ENCODE measurements at regions not wholly inside any gene's neighbourhood (a gene's known extent, or its start where the extent isn't known, plus 50 kb on each side); places are given as distances from the start of the nearest gene placed in this dataset.

DNA sequence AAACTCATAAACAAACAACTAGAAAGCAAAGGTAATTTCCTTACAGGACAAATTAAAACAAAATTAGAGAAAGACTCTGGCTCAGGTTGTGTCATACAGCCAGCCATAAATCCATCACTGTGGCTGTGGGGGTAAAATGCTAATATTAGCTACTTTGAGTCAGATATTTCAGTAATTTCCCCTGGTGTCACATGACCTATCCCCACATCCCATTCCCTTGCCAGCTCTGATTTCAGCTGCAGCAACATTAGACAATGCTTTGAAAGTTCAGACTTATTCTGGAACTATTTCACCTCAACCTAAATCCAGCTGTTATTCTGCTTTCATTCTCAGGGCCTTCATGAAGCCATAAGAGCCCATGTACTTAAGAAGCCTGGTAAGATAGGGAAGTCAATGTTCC, 55.3 kb downstream of the RPL10L start:
- intact Hi-C loops (cut with DNase I) = no loop called here
- Histone ChIP-seq H3K27ac (no peak overlapping the region), H3K4me1 (no peaks in the 10 kb centered on the region), H3K36me3 (no peaks in the 10 kb centered on the region), H3K9me3 (no peaks in the 10 kb centered on the region), H3K27me3 (no peaks in the 10 kb centered on the region), H3K4me3 (replicated peaks in 1 of 3) (no peak overlapping the region)
- DNase-seq = no peak
- TF ChIP-seq, protein P1, sequence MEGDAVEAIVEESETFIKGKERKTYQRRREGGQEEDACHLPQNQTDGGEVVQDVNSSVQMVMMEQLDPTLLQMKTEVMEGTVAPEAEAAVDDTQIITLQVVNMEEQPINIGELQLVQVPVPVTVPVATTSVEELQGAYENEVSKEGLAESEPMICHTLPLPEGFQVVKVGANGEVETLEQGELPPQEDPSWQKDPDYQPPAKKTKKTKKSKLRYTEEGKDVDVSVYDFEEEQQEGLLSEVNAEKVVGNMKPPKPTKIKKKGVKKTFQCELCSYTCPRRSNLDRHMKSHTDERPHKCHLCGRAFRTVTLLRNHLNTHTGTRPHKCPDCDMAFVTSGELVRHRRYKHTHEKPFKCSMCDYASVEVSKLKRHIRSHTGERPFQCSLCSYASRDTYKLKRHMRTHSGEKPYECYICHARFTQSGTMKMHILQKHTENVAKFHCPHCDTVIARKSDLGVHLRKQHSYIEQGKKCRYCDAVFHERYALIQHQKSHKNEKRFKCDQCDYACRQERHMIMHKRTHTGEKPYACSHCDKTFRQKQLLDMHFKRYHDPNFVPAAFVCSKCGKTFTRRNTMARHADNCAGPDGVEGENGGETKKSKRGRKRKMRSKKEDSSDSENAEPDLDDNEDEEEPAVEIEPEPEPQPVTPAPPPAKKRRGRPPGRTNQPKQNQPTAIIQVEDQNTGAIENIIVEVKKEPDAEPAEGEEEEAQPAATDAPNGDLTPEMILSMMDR (IDR thresholded peaks at IDR 0.05) = no peak
- TF ChIP-seq POLR2A (IDR thresholded peaks at IDR 0.05) = no peak

DNA sequence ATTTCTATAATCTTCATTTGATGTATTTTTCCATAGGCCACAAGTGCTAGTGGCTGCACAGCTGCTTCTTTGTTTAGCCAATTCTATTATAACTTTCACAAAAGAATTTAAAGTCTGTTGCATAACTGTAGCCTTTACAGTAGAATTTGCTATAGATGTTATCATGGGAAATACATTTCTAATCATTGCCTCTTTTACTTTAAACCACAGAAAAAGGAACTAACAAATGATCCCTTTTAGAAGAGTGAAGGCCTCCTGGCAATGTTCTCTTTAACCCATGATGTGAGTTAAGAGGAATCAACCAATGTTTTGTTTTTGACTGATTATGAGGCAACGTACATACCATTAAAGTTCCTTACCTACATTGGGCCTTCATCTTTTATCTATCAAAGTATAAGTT, 68.8 kb downstream of the RPL10L start:
- DNase-seq = no peak
- Histone ChIP-seq H3K27ac (no peak overlapping the region), H3K4me1 (no peaks in the 10 kb centered on the region), H3K9me3 (no peaks in the 10 kb centered on the region), H3K36me3 (no peaks in the 10 kb centered on the region), H3K4me3 (replicated peaks in 1 of 3) (no peak overlapping the region), H3K27me3 (no peaks in the 10 kb centered on the region)
- intact Hi-C loops (cut with DNase I) = no loop called here
- TF ChIP-seq POLR2A (IDR thresholded peaks at IDR 0.05) = no peak
- TF ChIP-seq, protein P1 (IDR thresholded peaks at IDR 0.05) = no peak
- 77 to 85% methylated on average over 1 of the region's 1 CpG for WGBS, 2 donors

DNA sequence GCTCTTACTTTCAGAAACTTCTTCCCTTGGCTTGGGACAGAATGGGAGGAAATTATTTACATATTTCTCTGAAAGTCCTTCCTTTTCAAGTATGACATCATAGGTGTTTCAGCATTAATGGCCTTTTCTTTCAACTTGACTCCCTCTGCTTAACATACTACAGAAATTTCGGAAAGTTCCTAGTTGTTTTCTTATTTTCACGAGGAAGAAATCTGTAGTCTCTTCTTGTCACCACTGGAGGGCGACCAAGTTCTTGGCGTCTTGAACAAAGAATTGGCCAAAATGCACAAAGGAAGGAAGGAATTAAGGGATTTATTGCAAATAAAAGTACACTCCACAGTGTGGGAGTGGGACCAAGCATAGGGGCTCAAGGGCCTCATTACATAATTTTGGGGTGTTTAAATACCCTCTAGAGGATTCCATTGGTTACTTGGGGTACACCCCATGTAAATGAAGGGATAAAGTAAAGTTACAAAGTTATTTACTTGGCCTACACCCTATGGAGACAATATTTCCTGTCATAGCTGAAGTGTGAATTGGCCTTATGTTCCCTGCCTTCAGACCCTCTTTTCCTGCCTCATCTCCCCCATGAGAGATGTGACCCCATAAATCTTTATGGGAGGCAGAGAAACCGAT, 70.4 kb downstream of the RPL10L start:
- TF ChIP-seq, protein P1 (IDR thresholded peaks at IDR 0.05) = peak in 3 of 6 experiments; percentile 30 to 46 (median 37)
- TF ChIP-seq POLR2A (IDR thresholded peaks at IDR 0.05) = no peak
- Histone ChIP-seq H3K4me3 (replicated peaks in 1 of 3) (no peak overlapping the region), H3K27me3 (no peaks in the 10 kb centered on the region), H3K27ac (no peak overlapping the region), H3K36me3 (no peaks in the 10 kb centered on the region), H3K4me1 (no peaks in the 10 kb centered on the region), H3K9me3 (no peaks in the 10 kb centered on the region)
- intact Hi-C loops (cut with DNase I) = no loop called here
- WGBS, 2 donors = 28 to 33% methylated on average over 5 of the region's 5 CpGs
- peak in 1 of 2 donors; percentile 10 for DNase-seq

DNA sequence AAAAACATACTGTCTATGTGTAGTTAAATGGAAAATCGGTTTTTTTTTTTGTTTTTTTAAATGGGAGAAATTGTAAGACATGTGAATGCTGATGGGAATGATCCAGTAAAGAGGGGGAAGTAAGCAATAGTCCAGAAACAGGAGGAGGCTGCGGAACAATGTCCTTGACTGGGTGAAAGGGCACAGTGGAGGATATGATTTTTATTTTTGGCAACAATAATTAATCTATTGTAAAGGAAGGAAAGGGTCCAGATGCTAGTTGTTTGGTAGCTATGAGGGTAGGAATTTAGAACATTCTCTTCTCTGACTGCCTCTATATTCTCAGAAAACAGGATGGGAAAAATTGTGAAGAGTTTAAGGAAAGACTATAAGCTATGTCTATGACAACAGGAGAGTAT, 76.6 kb downstream of the RPL10L start:
- H3K4me3 ChIP-seq (replicated peaks in 1 of 3) = no peak overlapping the region
- no peak for DNase-seq
- intact Hi-C loops (cut with DNase I) = no loop called here
- WGBS, 2 donors = 60 to 65% methylated on average over 2 of the region's 2 CpGs
- TF ChIP-seq, protein P1 (IDR thresholded peaks at IDR 0.05) = no peak
- no peak for TF ChIP-seq POLR2A (IDR thresholded peaks at IDR 0.05)
- H3K9me3 ChIP-seq = no peaks in the 10 kb centered on the region
- no peak overlapping the region for H3K27ac ChIP-seq
- H3K4me1 ChIP-seq = no peaks in the 10 kb centered on the region
- no peaks in the 10 kb centered on the region for H3K36me3 ChIP-seq
- no peaks in the 10 kb centered on the region for H3K27me3 ChIP-seq

DNA sequence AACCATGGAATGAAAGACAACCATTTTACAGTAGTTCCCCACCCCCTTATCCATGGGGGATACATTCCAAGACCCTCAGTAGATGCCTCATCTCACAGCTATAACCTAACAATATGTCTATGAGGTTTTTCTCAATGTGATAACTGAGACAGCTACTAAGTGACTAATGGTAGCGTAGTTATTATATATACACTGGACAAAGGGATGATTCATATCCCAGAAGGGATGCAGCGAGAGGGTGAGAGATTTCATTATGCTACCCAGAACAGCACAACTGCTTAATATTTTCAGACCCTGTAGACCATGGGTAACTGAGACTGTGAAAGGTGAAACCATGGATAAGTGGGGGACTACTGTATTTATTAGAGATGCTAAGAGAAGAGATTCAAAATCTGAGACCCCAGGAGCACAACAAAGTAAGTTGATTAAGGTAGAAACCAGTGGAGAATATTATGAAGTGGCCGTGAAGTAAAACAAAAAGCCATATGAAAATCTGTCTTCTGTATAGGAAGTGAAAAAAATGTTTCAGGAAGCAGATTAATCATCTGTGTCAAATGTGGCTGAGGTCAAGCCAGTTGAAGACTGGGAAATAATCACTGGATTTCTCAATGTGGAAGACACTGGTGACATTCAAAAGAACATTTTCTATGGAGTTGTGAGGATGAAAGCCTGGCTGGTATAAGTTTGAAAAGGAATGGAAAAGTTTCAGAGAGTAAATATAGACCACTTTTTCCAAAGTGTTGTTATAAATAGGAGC, 77.2 kb downstream of the RPL10L start:
- no peak overlapping the region for H3K4me3 ChIP-seq (replicated peaks in 1 of 3)
- no peak overlapping the region for H3K27ac ChIP-seq
- H3K27me3 ChIP-seq = no peaks in the 10 kb centered on the region
- H3K4me1 ChIP-seq = no peaks in the 10 kb centered on the region
- no peak for DNase-seq
- no peak for TF ChIP-seq POLR2A (IDR thresholded peaks at IDR 0.05)
- TF ChIP-seq, protein P1 (IDR thresholded peaks at IDR 0.05) = no peak
- H3K9me3 ChIP-seq = no peaks in the 10 kb centered on the region
- intact Hi-C loops (cut with DNase I) = no loop called here
- WGBS, 2 donors = 78 to 84% methylated on average over 3 of the region's 3 CpGs
- no peaks in the 10 kb centered on the region for H3K36me3 ChIP-seq
